Left lung (tissue), 4 donors: ENCODE measurements at regions not wholly inside any gene's neighbourhood (a gene's known extent, or its start where the extent isn't known, plus 50 kb on each side); places are given as distances from the start of the nearest gene placed in this dataset.
A peak's percentile ranks its signal among the peaks of the same experiment; 100 is the strongest.
"Not testable (repeated sequence)": the region's sequence is repeated elsewhere in the genome, so short reads cannot be mapped to it uniquely, and the experiment has no call there.

Experiments
- ATAC-seq: fragments of 200-7000 bp; cut with Tn5 transposase; one replicate; pipeline ENCODE4 v1.9.1; 2020; ENCODE audit warnings: moderate library complexity
- DNase-seq, 4 donors: peaks; one replicate each; pipeline ENCODE4 v3.0.0-alpha.2; 2013 to 2020
- H3K27ac ChIP-seq, 2 donors: fragments of 200-600 bp; sonication (generic) in 1 of 2; one replicate each; pipeline versions ENCODE4 v1.5.0 to v1.8.0; 2020 to 2021
- H3K27me3 ChIP-seq, 2 donors: fragments of 200-600 bp; sonication (generic) in 1 of 2; one replicate each; pipeline versions ENCODE4 v1.5.0 to v1.8.0; 2020 to 2021
- H3K36me3 ChIP-seq, 2 donors: fragments of 200-600 bp; sonication (generic) in 1 of 2; one replicate each; pipeline versions ENCODE4 v1.5.0 to v1.8.0; 2020 to 2021
- H3K4me1 ChIP-seq, 2 donors: fragments of 200-600 bp; one replicate each; pipeline ENCODE4 v1.8.0; 2021
- H3K4me3 ChIP-seq, 2 donors: fragments of 200-600 bp; sonication (generic) in 1 of 2; one replicate each; pipeline versions ENCODE4 v1.5.0 to v1.8.0; 2020 to 2021; ENCODE audit warnings: mild to moderate bottlenecking in 1 of 2
- H3K9me3 ChIP-seq, 2 donors: fragments of 200-600 bp; sonication (generic) in 1 of 2; one replicate each; pipeline versions ENCODE4 v1.5.0 to v1.8.0; 2020 to 2021
- intact Hi-C, 2 donors: fragments of 100-400 bp; cut with DNase I; formaldehyde crosslinking; loops; one replicate each; pipeline versions ENCODE4 v1.11.2 to v1.14.2; 2022
- TF ChIP-seq, protein P1 (sequence below), 2 donors: fragments of 200-600 bp; sonication (generic) in 1 of 2; IDR thresholded peaks; one replicate each; pipeline versions ENCODE4 v1.5.0 to v1.8.0; 2021; ENCODE audit warnings: antibody characterized with exemption in 2 of 2
- donor health status: DM: no; HTN: yes; CAD: no.
- donor health status: DM: no; HTN: no; CAD: no.

DNA sequence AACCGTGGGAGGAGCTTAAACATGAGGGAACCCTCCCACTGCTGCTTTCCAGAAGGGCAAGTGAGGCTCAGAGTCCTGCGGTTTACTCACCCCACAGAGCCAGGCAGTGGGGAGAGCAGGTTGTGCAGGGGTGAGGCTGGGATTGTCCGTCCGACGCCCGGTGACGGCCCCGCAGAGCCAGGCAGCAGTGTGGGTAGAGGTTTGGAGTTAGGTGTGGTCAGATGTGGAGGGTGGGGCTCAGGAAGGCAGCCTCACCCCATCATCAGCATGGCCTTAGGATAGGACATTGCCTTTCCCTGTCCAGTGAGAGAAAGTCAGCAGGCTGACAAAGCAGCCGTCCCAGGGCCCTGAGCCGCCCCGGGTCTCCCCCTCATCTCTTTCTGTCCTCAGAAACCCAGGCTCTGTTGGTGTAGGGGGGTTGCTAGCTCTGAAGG is 234.6 kb downstream of the DLL1 start:
- ATAC-seq (no peak), DNase-seq (peak in 2 of 4 donors; percentile 16 to 31)
- Histone ChIP-seq H3K9me3 (no peaks in the 10 kb centered on the region), H3K4me3 (no peak overlapping the region), H3K36me3 (no peaks in the 10 kb centered on the region), H3K27me3 (peaks cover 0 to 16% of the 10 kb centered on the region in 2 donors), H3K4me1 (no peaks in the 10 kb centered on the region), H3K27ac (no peak overlapping the region)
- TF ChIP-seq, protein P1, sequence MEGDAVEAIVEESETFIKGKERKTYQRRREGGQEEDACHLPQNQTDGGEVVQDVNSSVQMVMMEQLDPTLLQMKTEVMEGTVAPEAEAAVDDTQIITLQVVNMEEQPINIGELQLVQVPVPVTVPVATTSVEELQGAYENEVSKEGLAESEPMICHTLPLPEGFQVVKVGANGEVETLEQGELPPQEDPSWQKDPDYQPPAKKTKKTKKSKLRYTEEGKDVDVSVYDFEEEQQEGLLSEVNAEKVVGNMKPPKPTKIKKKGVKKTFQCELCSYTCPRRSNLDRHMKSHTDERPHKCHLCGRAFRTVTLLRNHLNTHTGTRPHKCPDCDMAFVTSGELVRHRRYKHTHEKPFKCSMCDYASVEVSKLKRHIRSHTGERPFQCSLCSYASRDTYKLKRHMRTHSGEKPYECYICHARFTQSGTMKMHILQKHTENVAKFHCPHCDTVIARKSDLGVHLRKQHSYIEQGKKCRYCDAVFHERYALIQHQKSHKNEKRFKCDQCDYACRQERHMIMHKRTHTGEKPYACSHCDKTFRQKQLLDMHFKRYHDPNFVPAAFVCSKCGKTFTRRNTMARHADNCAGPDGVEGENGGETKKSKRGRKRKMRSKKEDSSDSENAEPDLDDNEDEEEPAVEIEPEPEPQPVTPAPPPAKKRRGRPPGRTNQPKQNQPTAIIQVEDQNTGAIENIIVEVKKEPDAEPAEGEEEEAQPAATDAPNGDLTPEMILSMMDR (IDR thresholded peaks at IDR 0.05), result no peak
- intact Hi-C loops, result no loop called here

DNA sequence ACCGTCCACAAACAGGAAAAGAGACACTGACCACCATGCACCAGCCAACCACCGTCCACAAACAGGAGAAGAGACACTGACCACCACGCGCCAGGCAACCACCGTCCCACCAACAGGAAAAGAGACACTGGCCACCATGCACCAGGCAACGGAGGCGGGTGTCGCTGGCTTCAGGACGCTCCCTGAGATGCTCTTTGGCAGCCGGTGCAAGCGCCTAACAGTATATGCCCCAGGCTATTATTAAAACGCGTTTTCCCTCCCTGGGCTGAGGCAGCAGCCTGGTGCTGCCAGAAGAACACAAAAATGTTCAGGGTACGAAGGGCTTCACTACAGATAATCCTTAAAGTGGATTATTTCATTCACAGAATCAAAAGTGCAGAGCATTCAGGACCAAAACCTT is 235.1 kb downstream of the DLL1 start:
- H3K4me1 ChIP-seq, H3K9me3 ChIP-seq, H3K27ac ChIP-seq, H3K36me3 ChIP-seq, DNase-seq, H3K4me3 ChIP-seq, ATAC-seq, intact Hi-C loops: not testable (repeated sequence)
- H3K27me3 ChIP-seq, result peaks cover 0 to 16% of the 10 kb centered on the region in 2 donors

DNA sequence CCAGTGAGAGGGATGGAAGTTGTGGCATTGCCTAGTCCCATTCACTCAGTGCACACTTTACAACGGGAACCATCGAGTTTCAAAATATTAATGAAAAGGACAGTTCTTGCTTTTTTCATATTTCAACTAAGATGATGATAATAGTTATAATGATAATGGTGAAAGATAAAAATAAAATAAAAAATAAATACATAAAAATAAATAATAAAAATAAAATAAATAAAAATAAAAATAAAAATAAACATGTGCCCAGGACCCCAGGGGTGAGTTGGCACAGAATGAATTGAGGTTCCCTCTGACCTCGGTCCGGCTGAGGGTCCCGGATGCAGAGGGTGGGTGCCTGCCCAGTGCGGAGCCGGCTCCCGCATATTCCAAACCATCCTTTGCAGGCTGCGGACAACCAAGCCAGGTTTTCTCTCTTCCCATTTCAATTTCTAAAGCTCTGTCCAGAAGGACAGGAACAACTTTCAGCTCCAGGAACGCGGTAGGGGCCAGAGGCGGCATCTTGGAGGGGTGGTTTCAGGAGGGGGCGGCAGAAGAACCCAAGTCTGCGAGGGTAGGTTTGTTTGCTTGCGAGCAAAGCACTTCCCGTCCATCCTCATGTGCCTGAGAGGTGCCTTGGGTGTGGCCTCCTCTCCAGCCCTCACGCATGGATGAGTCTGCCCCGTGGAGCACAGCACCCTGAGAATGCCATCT is 236.8 kb downstream of the DLL1 start:
- TF ChIP-seq, protein P1 (IDR thresholded peaks at IDR 0.05), result no peak
- intact Hi-C loops, result no loop called here
- no peak for ATAC-seq

DNA sequence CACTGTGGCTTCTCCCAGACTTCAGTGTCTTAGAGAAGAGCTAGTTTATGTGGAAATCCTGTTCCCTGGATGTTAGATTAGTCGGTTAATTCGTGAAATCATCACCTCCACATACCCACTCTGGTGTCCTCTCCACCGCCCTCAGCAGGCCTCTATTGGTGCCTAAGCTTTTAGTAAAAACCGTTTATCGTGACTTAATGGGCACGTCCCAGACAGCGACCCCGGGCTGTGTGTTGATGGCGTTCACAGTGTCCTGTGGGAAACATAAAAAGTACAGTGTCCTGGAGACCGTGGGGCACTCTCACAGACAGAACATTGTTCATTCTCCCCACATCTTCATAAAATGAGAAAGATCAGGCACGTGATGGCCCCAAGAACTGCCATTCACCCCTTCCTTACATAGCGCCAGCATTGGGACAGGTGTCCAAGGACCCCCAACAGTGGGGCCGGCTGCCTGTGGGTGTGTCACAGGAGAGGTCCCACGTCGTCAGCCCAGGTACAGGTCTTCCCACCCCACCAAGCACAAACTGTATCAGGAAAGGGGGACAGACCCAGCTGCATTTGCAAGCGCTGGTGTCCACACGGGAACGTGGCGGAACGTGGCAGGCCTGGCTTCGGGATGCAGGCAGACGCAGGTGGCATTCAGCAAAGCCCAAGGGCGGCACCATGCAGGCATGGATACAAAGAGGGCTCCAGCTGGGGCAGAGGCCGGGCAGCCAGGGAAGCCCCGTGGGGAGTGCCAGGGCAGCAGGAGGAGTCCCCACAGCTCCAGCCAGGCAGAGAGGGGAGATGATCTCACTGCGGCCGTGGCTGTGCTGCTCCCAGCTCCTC is 237.7 kb downstream of the DLL1 start:
- no peaks in the 10 kb centered on the region for H3K9me3 ChIP-seq
- ATAC-seq (no peak), DNase-seq (peak in 1 of 4 donors; percentile 25)
- no peaks in the 10 kb centered on the region for H3K36me3 ChIP-seq
- no peak overlapping the region for H3K4me3 ChIP-seq
- no peak overlapping the region for H3K27ac ChIP-seq
- intact Hi-C loops, result no loop called here
- H3K27me3 ChIP-seq, result peaks cover 0 to 25% of the 10 kb centered on the region in 2 donors
- TF ChIP-seq, protein P1 (IDR thresholded peaks at IDR 0.05), result no peak
- peaks cover 5 to 23% of the 10 kb centered on the region in 2 donors for H3K4me1 ChIP-seq

More for the DNA sequence above, 236.8 kb downstream of the DLL1 start:
- DNase-seq, result peak in 1 of 4 donors; percentile 14
- Histone ChIP-seq H3K4me1 (peaks cover 4 to 14% of the 10 kb centered on the region in 2 donors), H3K9me3 (no peaks in the 10 kb centered on the region), H3K36me3 (no peaks in the 10 kb centered on the region), H3K27ac (no peak overlapping the region), H3K4me3 (no peak overlapping the region), H3K27me3 (peaks cover 0 to 25% of the 10 kb centered on the region in 2 donors)

DNA sequence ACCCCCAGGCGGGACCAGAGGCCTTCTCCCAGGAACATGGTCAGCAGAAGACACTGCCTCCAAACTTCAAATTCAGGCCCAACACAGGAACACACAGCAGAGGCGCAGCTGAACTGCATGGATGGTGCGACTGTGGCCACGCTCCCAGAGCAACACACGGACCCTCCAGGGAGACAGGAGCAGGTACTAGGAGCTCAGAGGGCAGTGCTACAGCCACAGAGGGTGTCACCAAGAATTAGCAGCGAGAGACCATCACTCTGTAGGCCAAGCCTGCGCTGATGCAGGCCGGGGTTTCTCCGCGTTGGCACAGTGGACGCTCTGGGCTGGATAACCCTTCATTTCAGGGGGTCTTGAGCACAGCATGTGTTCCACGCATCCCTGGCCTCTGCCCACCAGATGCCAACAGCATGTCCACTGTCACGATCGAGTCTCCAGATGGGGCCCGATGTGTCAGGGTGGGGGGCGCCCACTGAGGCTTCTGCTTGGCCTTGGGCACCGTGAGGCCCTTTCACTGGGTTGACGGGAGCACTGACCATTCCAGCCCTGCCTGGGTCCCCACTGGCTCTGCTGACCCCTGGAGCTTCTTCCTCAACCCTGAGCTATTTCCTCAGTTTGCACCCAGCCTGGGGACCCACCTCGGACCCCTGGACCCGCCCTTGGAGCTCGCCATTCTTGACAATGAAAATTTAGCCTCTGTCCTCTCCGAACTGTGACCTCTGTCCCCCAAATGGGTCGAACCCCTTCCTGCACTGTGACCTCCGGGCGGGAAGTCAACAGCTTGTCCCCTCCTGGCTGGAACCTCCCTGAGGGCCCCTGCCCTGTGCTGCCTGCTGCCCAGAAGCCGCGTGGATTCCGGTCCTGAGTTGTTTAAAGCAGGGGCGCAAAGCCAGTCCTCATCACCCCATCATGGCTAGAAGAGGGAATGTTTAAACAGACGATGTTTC is 239.4 kb downstream of the DLL1 start:
- TF ChIP-seq, protein P1 (IDR thresholded peaks at IDR 0.05), result no peak
- Histone ChIP-seq H3K27ac (no peak overlapping the region), H3K36me3 (no peaks in the 10 kb centered on the region), H3K4me3 (no peak overlapping the region), H3K27me3 (peaks cover 0 to 25% of the 10 kb centered on the region in 2 donors), H3K4me1 (peaks cover 5 to 36% of the 10 kb centered on the region in 2 donors), H3K9me3 (no peaks in the 10 kb centered on the region)
- intact Hi-C loops, result no loop called here
- no peak for ATAC-seq
- peak in 1 of 4 donors; percentile 31 for DNase-seq
